SK-N-SH (cell line): ENCODE measurements at regions not wholly inside any gene's neighbourhood (a gene's known extent, or its start where the extent isn't known, plus 50 kb on each side); places are given as distances from the start of the nearest gene placed in this dataset.

ENCODE experiments used
- CTCF ChIP-seq: fragments of 200-600 bp; sonication (generic); IDR thresholded peaks from 2 replicates; pipeline ENCODE4 v1.6.1; 2017; ENCODE audit warnings: antibody characterized with exemption, mild to moderate bottlenecking, moderate library complexity
- MAX ChIP-seq: IDR thresholded peaks from 2 replicates; pipeline ENCODE4 v1.4.0; 2012; ENCODE audit warnings: low read depth
- POLR2AphosphoS5 ChIP-seq: IDR thresholded peaks from 2 replicates; pipeline ENCODE4 v1.6.1; 2012; ENCODE audit warnings: low read depth, low read length
- TF ChIP-seq, protein P1 (sequence below): fragments of 150-350 bp; IDR thresholded peaks from 2 replicates; pipeline ENCODE4 v1.6.1; 2017; ENCODE audit warnings: antibody characterized with exemption, low read length, low read depth, borderline replicate concordance
- TF ChIP-seq, protein P2 (sequence below): IDR thresholded peaks from 2 replicates; pipeline ENCODE4 v1.4.0; 2012; ENCODE audit warnings: low read depth, borderline replicate concordance
- TF ChIP-seq, protein P3 (sequence below): IDR thresholded peaks from 2 replicates; pipeline ENCODE4; 2012

DNA sequence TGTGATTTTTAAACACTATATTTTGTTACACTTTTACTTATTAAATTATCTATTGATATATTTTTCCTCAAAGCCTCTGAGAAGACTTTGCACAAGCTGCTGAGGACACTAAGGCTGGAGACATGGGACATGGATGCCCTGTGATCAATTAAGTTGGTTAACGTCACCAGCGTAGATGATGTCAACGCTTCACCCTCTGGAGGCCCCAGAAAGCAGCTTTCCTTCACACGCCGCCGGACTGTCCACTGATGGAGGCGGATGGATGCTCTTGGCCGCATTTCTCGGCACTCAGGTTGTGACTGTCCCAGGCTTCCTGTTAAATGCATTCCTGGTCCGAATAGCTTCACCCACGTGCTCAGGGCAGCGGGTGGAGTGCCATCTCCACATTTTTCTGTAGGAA is 247.5 kb downstream of the VAPA start:
- TF ChIP-seq CTCF (no peak), MAX (no peak), POLR2AphosphoS5 (no peak)
- TF ChIP-seq, protein P1, sequence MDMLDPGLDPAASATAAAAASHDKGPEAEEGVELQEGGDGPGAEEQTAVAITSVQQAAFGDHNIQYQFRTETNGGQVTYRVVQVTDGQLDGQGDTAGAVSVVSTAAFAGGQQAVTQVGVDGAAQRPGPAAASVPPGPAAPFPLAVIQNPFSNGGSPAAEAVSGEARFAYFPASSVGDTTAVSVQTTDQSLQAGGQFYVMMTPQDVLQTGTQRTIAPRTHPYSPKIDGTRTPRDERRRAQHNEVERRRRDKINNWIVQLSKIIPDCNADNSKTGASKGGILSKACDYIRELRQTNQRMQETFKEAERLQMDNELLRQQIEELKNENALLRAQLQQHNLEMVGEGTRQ, result no peak
- TF ChIP-seq, protein P2, sequence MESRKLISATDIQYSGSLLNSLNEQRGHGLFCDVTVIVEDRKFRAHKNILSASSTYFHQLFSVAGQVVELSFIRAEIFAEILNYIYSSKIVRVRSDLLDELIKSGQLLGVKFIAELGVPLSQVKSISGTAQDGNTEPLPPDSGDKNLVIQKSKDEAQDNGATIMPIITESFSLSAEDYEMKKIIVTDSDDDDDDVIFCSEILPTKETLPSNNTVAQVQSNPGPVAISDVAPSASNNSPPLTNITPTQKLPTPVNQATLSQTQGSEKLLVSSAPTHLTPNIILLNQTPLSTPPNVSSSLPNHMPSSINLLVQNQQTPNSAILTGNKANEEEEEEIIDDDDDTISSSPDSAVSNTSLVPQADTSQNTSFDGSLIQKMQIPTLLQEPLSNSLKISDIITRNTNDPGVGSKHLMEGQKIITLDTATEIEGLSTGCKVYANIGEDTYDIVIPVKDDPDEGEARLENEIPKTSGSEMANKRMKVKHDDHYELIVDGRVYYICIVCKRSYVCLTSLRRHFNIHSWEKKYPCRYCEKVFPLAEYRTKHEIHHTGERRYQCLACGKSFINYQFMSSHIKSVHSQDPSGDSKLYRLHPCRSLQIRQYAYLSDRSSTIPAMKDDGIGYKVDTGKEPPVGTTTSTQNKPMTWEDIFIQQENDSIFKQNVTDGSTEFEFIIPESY, result no peak
- TF ChIP-seq, protein P3, sequence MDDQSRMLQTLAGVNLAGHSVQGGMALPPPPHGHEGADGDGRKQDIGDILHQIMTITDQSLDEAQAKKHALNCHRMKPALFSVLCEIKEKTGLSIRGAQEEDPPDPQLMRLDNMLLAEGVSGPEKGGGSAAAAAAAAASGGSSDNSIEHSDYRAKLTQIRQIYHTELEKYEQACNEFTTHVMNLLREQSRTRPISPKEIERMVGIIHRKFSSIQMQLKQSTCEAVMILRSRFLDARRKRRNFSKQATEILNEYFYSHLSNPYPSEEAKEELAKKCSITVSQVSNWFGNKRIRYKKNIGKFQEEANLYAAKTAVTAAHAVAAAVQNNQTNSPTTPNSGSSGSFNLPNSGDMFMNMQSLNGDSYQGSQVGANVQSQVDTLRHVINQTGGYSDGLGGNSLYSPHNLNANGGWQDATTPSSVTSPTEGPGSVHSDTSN, result no peak
